CD1c-positive myeloid dendritic cell (primary cell): ENCODE measurements at regions not wholly inside any gene's neighbourhood (a gene's known extent, or its start where the extent isn't known, plus 50 kb on each side); places are given as distances from the start of the nearest gene placed in this dataset.

Experiments
- DNase-seq: peaks from one replicate; pipeline ENCODE4 v3.0.0-alpha.2; 2016; ENCODE audit errors: extremely low spot score

GRCh38 chr11:70872955-70873735 is 379.2 kb downstream of the SHANK2 start:
- DNase-seq = no peak

GRCh38 chr11:70873736-70874412 is 378.5 kb downstream of the SHANK2 start:
- DNase-seq = no peak

GRCh38 chr11:70876685-70877084 is 375.7 kb downstream of the SHANK2 start:
- DNase-seq = no peak

- DNase-seq = no peak
Measured at GRCh38 chr11:70877151-70877550, 375.2 kb downstream of the SHANK2 start.

GRCh38 chr11:70878366-70878765 is 374.0 kb downstream of the SHANK2 start:
- DNase-seq = no peak

- no peak for DNase-seq
Measured at GRCh38 chr11:70879601-70880285, 372.6 kb downstream of the SHANK2 start.

- no peak for DNase-seq
Measured at GRCh38 chr11:70880416-70880815, 372.0 kb downstream of the SHANK2 start.

GRCh38 chr11:70881948-70882715 is 370.2 kb downstream of the SHANK2 start:
- no peak for DNase-seq

- DNase-seq = no peak
Measured at GRCh38 chr11:70882716-70883085, 369.7 kb downstream of the SHANK2 start.

GRCh38 chr11:70883323-70883940 is 368.9 kb downstream of the SHANK2 start:
- no peak for DNase-seq

- no peak for DNase-seq
Measured at GRCh38 chr11:70883973-70884623, 368.3 kb downstream of the SHANK2 start.

- DNase-seq = no peak
Measured at GRCh38 chr11:70885281-70886231, 366.8 kb downstream of the SHANK2 start.

GRCh38 chr11:70886256-70886655 is 366.1 kb downstream of the SHANK2 start:
- DNase-seq = no peak

GRCh38 chr11:70886676-70887541 is 365.5 kb downstream of the SHANK2 start:
- no peak for DNase-seq

- DNase-seq = no peak
Measured at GRCh38 chr11:70887542-70887827, 364.9 kb downstream of the SHANK2 start.

- DNase-seq = peak; percentile 24
Measured at GRCh38 chr11:70888061-70888460, 364.3 kb downstream of the SHANK2 start.

- no peak for DNase-seq
Measured at GRCh38 chr11:70889411-70889810, 363.0 kb downstream of the SHANK2 start.

GRCh38 chr11:70891844-70892380 is 360.5 kb downstream of the SHANK2 start:
- DNase-seq = no peak

- DNase-seq = no peak
Measured at GRCh38 chr11:70892889-70893288, 359.5 kb downstream of the SHANK2 start.
